ENCODE measurements at regions not wholly inside any gene's neighbourhood (a gene's known extent, or its start where the extent isn't known, plus 50 kb on each side); places are given as distances from the start of the nearest gene placed in this dataset.

DNA sequence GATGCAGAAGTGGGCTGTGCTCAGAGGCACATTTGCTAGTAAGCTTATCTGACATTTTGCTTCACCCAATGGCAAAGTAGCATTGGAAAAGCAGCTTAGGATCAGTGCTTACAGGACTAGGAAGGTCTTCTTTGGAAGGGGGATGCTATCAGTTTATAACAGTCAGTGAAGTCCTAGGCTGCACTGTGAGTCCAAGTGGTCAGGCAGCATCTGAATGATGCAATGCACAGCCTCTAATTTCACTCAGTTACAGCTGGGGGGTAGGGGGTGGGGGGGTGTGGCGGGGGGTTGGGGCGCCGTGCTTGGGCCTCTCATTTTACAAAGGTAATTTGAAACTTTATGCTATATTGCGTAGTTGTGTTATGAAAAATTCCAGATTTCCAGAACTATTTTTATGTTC lies 652.3 kb upstream of the MGMT start:
- DNase-seq (no peak), ATAC-seq (ENCODE audit: low read depth) (no peak)
- CTCF ChIA-PET: no interaction called here
- TF ChIP-seq, protein P1, sequence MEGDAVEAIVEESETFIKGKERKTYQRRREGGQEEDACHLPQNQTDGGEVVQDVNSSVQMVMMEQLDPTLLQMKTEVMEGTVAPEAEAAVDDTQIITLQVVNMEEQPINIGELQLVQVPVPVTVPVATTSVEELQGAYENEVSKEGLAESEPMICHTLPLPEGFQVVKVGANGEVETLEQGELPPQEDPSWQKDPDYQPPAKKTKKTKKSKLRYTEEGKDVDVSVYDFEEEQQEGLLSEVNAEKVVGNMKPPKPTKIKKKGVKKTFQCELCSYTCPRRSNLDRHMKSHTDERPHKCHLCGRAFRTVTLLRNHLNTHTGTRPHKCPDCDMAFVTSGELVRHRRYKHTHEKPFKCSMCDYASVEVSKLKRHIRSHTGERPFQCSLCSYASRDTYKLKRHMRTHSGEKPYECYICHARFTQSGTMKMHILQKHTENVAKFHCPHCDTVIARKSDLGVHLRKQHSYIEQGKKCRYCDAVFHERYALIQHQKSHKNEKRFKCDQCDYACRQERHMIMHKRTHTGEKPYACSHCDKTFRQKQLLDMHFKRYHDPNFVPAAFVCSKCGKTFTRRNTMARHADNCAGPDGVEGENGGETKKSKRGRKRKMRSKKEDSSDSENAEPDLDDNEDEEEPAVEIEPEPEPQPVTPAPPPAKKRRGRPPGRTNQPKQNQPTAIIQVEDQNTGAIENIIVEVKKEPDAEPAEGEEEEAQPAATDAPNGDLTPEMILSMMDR (IDR thresholded peaks at IDR 0.05): no peak
- Mint-ChIP-seq H3K4me3 (no peak overlapping the region), H3K27me3 (no peaks in the 10 kb centered on the region), H3K27ac (no peak overlapping the region), H3K4me1 (no peaks in the 10 kb centered on the region), H3K36me3 (ENCODE audit: low read depth) (no peaks in the 10 kb centered on the region), H3K9me3 (no peaks in the 10 kb centered on the region)
- POLR2A ChIA-PET: no interaction called here
- intact Hi-C loops (cut with micrococcal nuclease): no loop called here

DNA sequence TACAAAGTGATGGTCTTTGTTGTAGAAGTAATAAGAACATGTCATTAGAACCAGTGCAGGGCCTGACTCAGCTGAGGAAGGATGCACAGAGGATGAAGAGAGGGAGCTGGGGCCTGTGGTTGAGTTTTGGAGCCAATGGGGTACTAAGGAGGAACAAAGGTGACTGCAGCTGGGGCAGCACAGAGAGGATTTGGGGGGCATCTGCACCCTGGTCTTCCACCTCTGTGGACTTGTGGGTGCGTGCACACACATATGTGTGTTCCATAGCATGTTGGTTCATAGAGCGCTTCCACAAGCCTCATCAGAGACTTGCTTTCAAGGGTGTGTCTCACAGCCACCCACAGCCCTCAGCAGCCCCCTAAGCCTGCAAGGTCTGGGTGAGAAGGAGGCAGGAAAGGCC lies 650.3 kb upstream of the MGMT start:
- Mint-ChIP-seq H3K36me3 (ENCODE audit: low read depth) (no peaks in the 10 kb centered on the region), H3K4me1 (no peaks in the 10 kb centered on the region), H3K27ac (no peak overlapping the region), H3K27me3 (no peaks in the 10 kb centered on the region), H3K4me3 (no peak overlapping the region), H3K9me3 (no peaks in the 10 kb centered on the region)
- POLR2A ChIA-PET: no interaction called here
- ATAC-seq (ENCODE audit: low read depth) (no peak), DNase-seq (no peak)
- CTCF ChIA-PET: no interaction called here
- intact Hi-C loops (cut with micrococcal nuclease): no loop called here
- TF ChIP-seq, protein P1 (IDR thresholded peaks at IDR 0.05): no peak

DNA sequence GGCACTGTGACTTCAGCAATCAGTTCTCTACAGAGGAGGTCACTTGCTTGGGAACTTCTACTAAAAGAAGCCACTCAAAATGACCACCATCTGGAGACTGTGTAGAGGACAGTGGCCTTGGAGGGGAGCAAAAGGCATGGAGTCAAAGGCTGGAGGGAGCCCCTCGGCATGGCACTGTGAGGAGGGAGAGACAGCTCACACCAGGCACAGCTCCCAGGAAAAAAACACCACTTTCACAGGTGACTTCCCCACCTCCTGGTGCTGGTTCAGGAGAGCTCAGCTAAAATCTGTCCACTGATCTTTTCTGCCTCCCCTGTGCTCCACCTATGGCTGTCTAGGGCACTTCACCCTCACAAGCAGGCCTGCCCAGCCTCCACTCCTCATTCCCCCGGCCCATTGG lies 649.4 kb upstream of the MGMT start:
- Mint-ChIP-seq H3K27ac (no peak overlapping the region), H3K4me1 (no peaks in the 10 kb centered on the region), H3K36me3 (ENCODE audit: low read depth) (no peaks in the 10 kb centered on the region), H3K27me3 (no peaks in the 10 kb centered on the region), H3K4me3 (no peak overlapping the region), H3K9me3 (no peaks in the 10 kb centered on the region)
- ATAC-seq (ENCODE audit: low read depth): no peak
- intact Hi-C loops (cut with micrococcal nuclease): no loop called here
- TF ChIP-seq, protein P1 (IDR thresholded peaks at IDR 0.05): no peak
- DNase-seq: no peak
- POLR2A ChIA-PET: no interaction called here
- CTCF ChIA-PET: no interaction called here

DNA sequence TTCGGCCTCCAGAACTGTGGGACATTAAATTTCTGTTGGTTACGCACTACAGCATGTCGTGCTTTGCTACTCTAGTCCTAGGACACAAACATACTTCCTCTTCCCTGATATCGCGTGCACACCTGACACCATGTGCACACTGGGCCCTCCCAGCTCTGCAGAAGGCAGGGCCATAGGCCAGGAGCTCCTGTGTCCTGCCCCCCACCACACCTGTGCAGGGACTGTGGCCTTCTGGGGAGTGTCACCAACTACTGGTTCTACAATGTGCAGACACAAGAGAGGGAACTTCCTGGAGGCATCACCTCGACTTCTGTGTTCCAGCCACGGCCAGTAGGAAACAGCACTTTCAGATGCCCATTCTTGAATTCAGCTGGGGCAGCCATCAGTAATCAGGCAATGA lies 646.4 kb upstream of the MGMT start:
- intact Hi-C loops (cut with micrococcal nuclease): no loop called here
- CTCF ChIA-PET: no interaction called here
- no peaks in the 10 kb centered on the region for H3K36me3 Mint-ChIP-seq (ENCODE audit: low read depth)

GRCh38 chr10:128823201-128823600 lies 643.8 kb upstream of the MGMT start:
- intact Hi-C loops (cut with micrococcal nuclease): no loop called here
- H3K27me3 Mint-ChIP-seq: no peaks in the 10 kb centered on the region
- DNase-seq (no peak), ATAC-seq (ENCODE audit: low read depth) (no peak)
- H3K27ac Mint-ChIP-seq: no peak overlapping the region
- no peaks in the 10 kb centered on the region for H3K9me3 Mint-ChIP-seq
- H3K4me1 Mint-ChIP-seq: no peaks in the 10 kb centered on the region
- H3K36me3 Mint-ChIP-seq (ENCODE audit: low read depth): no peaks in the 10 kb centered on the region
- H3K4me3 Mint-ChIP-seq: no peak overlapping the region
- TF ChIP-seq, protein P1 (IDR thresholded peaks at IDR 0.05): no peak
- CTCF ChIA-PET: no interaction called here
- POLR2A ChIA-PET: no interaction called here

More for the DNA sequence above, 646.4 kb upstream of the MGMT start:
- no peak for DNase-seq
- no peak overlapping the region for H3K27ac Mint-ChIP-seq
- no peak for ATAC-seq (ENCODE audit: low read depth)
- H3K9me3 Mint-ChIP-seq: no peaks in the 10 kb centered on the region
- no peak overlapping the region for H3K4me3 Mint-ChIP-seq
- no peaks in the 10 kb centered on the region for H3K27me3 Mint-ChIP-seq
- no peaks in the 10 kb centered on the region for H3K4me1 Mint-ChIP-seq
- POLR2A ChIA-PET: no interaction called here
- TF ChIP-seq, protein P1 (IDR thresholded peaks at IDR 0.05): no peak
